Endothelial cell of umbilical vein (primary cell): ENCODE measurements at regions not wholly inside any gene's neighbourhood (a gene's known extent, or its start where the extent isn't known, plus 50 kb on each side); places are given as distances from the start of the nearest gene placed in this dataset.

Experiments used
- BruUV-seq: library from RNA; stranded (reverse); fragments of 400-500 nt; replicated peaks from 2 replicates; lab custom pipeline; 2021; lab: Mats Ljungman, UMichigan
- CTCF ChIA-PET: fragments of 300-600, 350-600 bp; sonication (Branson Sonifier 250); formaldehyde crosslinking; loops from one replicate; lab custom pipeline; 2021; ENCODE audit warnings: antibody characterized with exemption, inconsistent platforms; lab: Charles Lee
- POLR2A ChIA-PET: fragments of 300-600, 350-600 bp; sonication (Branson Sonifier 250); formaldehyde crosslinking; loops from one replicate; lab custom pipeline; 2021; ENCODE audit warnings: antibody characterized with exemption, inconsistent platforms; lab: Charles Lee
- DNase-seq: peaks from one replicate; pipeline ENCODE4 v3.0.0-alpha.2; 2011; ENCODE audit warnings: low read depth, low spot score
- FAIRE-seq: peaks from 2 replicates; lab custom pipeline; 2011; peaks lifted over from hg19 to GRCh38; lab: Jason Lieb, UNC
- H2AFZ ChIP-seq: 2 replicates; pipeline ENCODE4 v1.6.0; 2012; ENCODE audit warnings: low read depth, low read length, control low read depth, inconsistent platforms
- H3K27ac ChIP-seq: 2 replicates; pipeline ENCODE4 v1.5.1; 2011; ENCODE audit warnings: low read depth, mild to moderate bottlenecking, control low read depth, low read length, moderate library complexity; ENCODE audit not compliant: insufficient read depth
- H3K27me3 ChIP-seq, 2 experiments: 2 replicates each; pipeline versions ENCODE4 v1.6.0 to v1.6.1; 2011; ENCODE audit warnings: low read length in 2 of 2, mixed read lengths in 1 of 2; ENCODE audit not compliant: control insufficient read depth in 2 of 2, insufficient read depth in 2 of 2
- H3K36me3 ChIP-seq, 2 experiments: 2 replicates in 1 of 2; 3 replicates in 1 of 2; pipeline ENCODE4 v1.5.1; 2011; ENCODE audit warnings: low read length in 2 of 2, mild to moderate bottlenecking in 1 of 2, moderate library complexity in 1 of 2; ENCODE audit not compliant: control insufficient read depth in 2 of 2, insufficient read depth in 2 of 2; ENCODE audit errors: extremely low read depth in 1 of 2
- H3K4me1 ChIP-seq: 3 replicates; pipeline ENCODE4 v1.5.1; 2011; ENCODE audit warnings: mild to moderate bottlenecking, low read length; ENCODE audit not compliant: control insufficient read depth, insufficient read depth; ENCODE audit errors: extremely low read depth
- H3K4me2 ChIP-seq: 2 replicates; pipeline ENCODE4 v1.6.1; 2011; ENCODE audit warnings: low read length, control low read depth, mixed read lengths; ENCODE audit not compliant: insufficient read depth
- H3K4me3 ChIP-seq, 3 experiments: fragments of 200-600 bp in 1 of 3; sonication (generic), shearing (Covaris generic) in 1 of 3; replicated peaks in 1 of 3; 2 replicates each; pipeline ENCODE4 v1.5.1; 2011 to 2016; ENCODE audit warnings: control low read depth in 3 of 3, low read length in 3 of 3, mild to moderate bottlenecking in 2 of 3, inconsistent platforms in 1 of 3, low read depth in 1 of 3, moderate library complexity in 1 of 3; ENCODE audit not compliant: insufficient read depth in 1 of 3
- H3K79me2 ChIP-seq: 2 replicates; pipeline ENCODE4 v1.6.0; 2012; ENCODE audit warnings: low read length, inconsistent platforms; ENCODE audit not compliant: control insufficient read depth, insufficient read depth
- H3K9ac ChIP-seq: replicated peaks from 2 replicates; pipeline ENCODE3; 2011; ENCODE audit warnings: low read length, control low read depth; ENCODE audit not compliant: insufficient read depth; ENCODE audit errors: extremely low read depth
- H3K9me1 ChIP-seq: replicated peaks from 3 replicates; pipeline ENCODE4 v1.6.0; 2011; ENCODE audit warnings: mild to moderate bottlenecking, low read length; ENCODE audit not compliant: control insufficient read depth, insufficient read depth; ENCODE audit errors: extremely low read depth
- H3K9me3 ChIP-seq: replicated peaks from 2 replicates; pipeline ENCODE4 v1.5.1; 2012; ENCODE audit warnings: low read length, inconsistent platforms; ENCODE audit not compliant: control insufficient read depth, insufficient read depth
- H4K20me1 ChIP-seq: replicated peaks from 2 replicates; pipeline ENCODE3; 2011; ENCODE audit warnings: mild to moderate bottlenecking, low read length; ENCODE audit not compliant: control insufficient read depth, insufficient read depth; ENCODE audit errors: extremely low read depth
- CTCF ChIP-seq, 2 donors: IDR thresholded peaks; 1 replicate in 1 of 2; 2 replicates in 1 of 2; pipeline ENCODE4 v1.5.1; 2011; ENCODE audit warnings: low read length in 2 of 2, mild to moderate bottlenecking in 2 of 2, moderate library complexity in 2 of 2, control low read depth in 1 of 2, inconsistent platforms in 1 of 2, low read depth in 1 of 2; ENCODE audit not compliant: insufficient read depth in 1 of 2; ENCODE audit errors: extremely low read depth in 1 of 2
- EZH2 ChIP-seq: IDR thresholded peaks from 2 replicates; pipeline ENCODE4 v1.6.1; 2012; ENCODE audit warnings: borderline replicate concordance, low read depth, mild to moderate bottlenecking, moderate library complexity, low read length, inconsistent platforms; ENCODE audit not compliant: severe bottlenecking
- FOS ChIP-seq: IDR thresholded peaks from 2 replicates; pipeline ENCODE4 v1.6.1; 2011; ENCODE audit warnings: mild to moderate bottlenecking, low read length, moderate library complexity, borderline replicate concordance; ENCODE audit not compliant: insufficient read depth
- GATA2 ChIP-seq: IDR thresholded peaks from 2 replicates; pipeline ENCODE4 v1.7.0; 2011; ENCODE audit warnings: low read depth, mild to moderate bottlenecking, moderate library complexity, mixed read lengths, low read length; ENCODE audit not compliant: insufficient read length, insufficient read depth
- JUN ChIP-seq: IDR thresholded peaks from 2 replicates; pipeline ENCODE4 v1.6.1; 2011; ENCODE audit warnings: borderline replicate concordance, low read depth; ENCODE audit not compliant: insufficient read length, insufficient read depth
- MAX ChIP-seq: IDR thresholded peaks from 2 replicates; pipeline ENCODE4 v1.6.1; 2011; ENCODE audit not compliant: insufficient read depth, insufficient read length
- MYC ChIP-seq: IDR thresholded peaks from one replicate; pipeline ENCODE4 v1.6.1; 2011; ENCODE audit warnings: mild to moderate bottlenecking, low read depth, low read length
- POLR2A ChIP-seq: IDR thresholded peaks from 2 replicates; pipeline ENCODE4 v1.6.1; 2012; ENCODE audit warnings: low read depth, mild to moderate bottlenecking, control low read depth, low read length
- POLR2AphosphoS5 ChIP-seq: IDR thresholded peaks from 2 replicates; pipeline ENCODE4 v1.6.1; 2012; ENCODE audit warnings: low read depth, mild to moderate bottlenecking, control low read depth, low read length, moderate library complexity; ENCODE audit not compliant: insufficient read depth
- dilution Hi-C: fragments of 300-500 bp; cut with MboI; formaldehyde crosslinking; loops from one replicate; pipeline ENCODE4 v1.15.0; 2019; ENCODE audit warnings: low sequenced_read_pairs; ENCODE audit not compliant: extremely low pct_ligation_motif_present
- intact Hi-C: fragments of 100-400 bp; cut with micrococcal nuclease; formaldehyde crosslinking; loops from one replicate; pipeline ENCODE4 v1.10.0; 2022

- dilution Hi-C loops: no loop called here
- DNase-seq (no peak), FAIRE-seq (no peak)
- POLR2A ChIA-PET: no interaction called here
- Histone ChIP-seq H3K4me1 (no peaks in the 10 kb centered on the region), H3K9me1 (no peaks in the 10 kb centered on the region), H3K79me2 (no peaks in the 10 kb centered on the region), H3K27ac (no peak overlapping the region), H3K36me3 (no peaks in the 10 kb centered on the region), H3K4me3 (no peak overlapping the region), H3K4me2 (no peak overlapping the region), H3K27me3 (no peaks in the 10 kb centered on the region), H3K9me3 (no peaks in the 10 kb centered on the region), H4K20me1 (no peaks in the 10 kb centered on the region), H2AFZ (no peak overlapping the region), H3K9ac (no peak overlapping the region)
- no TSS peak for BruUV-seq
- intact Hi-C loops: no loop called here
- TF ChIP-seq CTCF (IDR thresholded peaks at IDR 0.05; ENCODE audit: extremely low read depth in 1 of 2, insufficient read depth in 1 of 2, low read depth in 1 of 2, low read length in 2 of 2) (no peak), POLR2A (no peak), GATA2 (no peak), MYC (no peak), MAX (no peak), EZH2 (no peak), JUN (no peak), FOS (no peak), POLR2AphosphoS5 (no peak)
- CTCF ChIA-PET: no interaction called here
These were observed 246.1 kb downstream of the BMP7 start for GRCh38 chr20:57020364-57020763.
